Stimulated activated naive B cell treated with anti-CD40 and anti-IgM and Interleukin-4, amounts not matched to agents 10 μg/mL and 1 μg/mL and 100 μg/mL, for 72 hours (primary cell): ENCODE measurements at regions not wholly inside any gene's neighbourhood (a gene's known extent, or its start where the extent isn't known, plus 50 kb on each side); places are given as distances from the start of the nearest gene placed in this dataset.

Source experiments
- ATAC-seq, 2 donors: fragments of 150-1000 bp; cut with Tn5 transposase; replicated peaks; 2 replicates each; pipeline ENCODE4 v1.10.0; 2021; ENCODE audit warnings: moderate library complexity in 1 of 2
- DNase-seq: peaks from one replicate; pipeline ENCODE4 v3.0.0; 2021
- H3K27ac Mint-ChIP-seq: one replicate; pipeline ENCODE4 v1.8.0; 2022; ENCODE audit warnings: mild to moderate bottlenecking, mixed read lengths
- H3K27me3 Mint-ChIP-seq, 2 donors: one replicate each; pipeline ENCODE4 v1.8.0; 2022; ENCODE audit warnings: mixed read lengths in 2 of 2
- H3K36me3 Mint-ChIP-seq, 2 donors: one replicate each; pipeline ENCODE4 v1.8.0; 2022; ENCODE audit warnings: mixed read lengths in 2 of 2, mild to moderate bottlenecking in 1 of 2
- H3K4me1 Mint-ChIP-seq, 2 donors: one replicate each; pipeline ENCODE4 v1.8.0; 2022; ENCODE audit warnings: mixed read lengths in 2 of 2, mild to moderate bottlenecking in 1 of 2
- H3K4me3 Mint-ChIP-seq, 2 donors: one replicate each; pipeline ENCODE4 v1.8.0; 2022; ENCODE audit warnings: mild to moderate bottlenecking in 2 of 2, mixed read lengths in 2 of 2, moderate library complexity in 1 of 2
- H3K9me3 Mint-ChIP-seq, 2 donors: one replicate each; pipeline ENCODE4 v1.8.0; 2022; ENCODE audit warnings: mixed read lengths in 2 of 2, mild to moderate bottlenecking in 1 of 2

GRCh38 chr6:105769197-105769596 lies 316.9 kb upstream of the PRDM1 start:
- no peaks in the 10 kb centered on the region for H3K36me3 Mint-ChIP-seq
- H3K27ac Mint-ChIP-seq, result no peak overlapping the region
- no peaks in the 10 kb centered on the region for H3K9me3 Mint-ChIP-seq
- no peak for ATAC-seq
- no peak overlapping the region for H3K4me3 Mint-ChIP-seq
- DNase-seq, result no peak
- H3K27me3 Mint-ChIP-seq, result peaks cover 0 to 6% of the 10 kb centered on the region in 2 donors
- no peaks in the 10 kb centered on the region for H3K4me1 Mint-ChIP-seq

- Mint-ChIP-seq H3K4me3 (no peak overlapping the region), H3K4me1 (no peaks in the 10 kb centered on the region), H3K36me3 (no peaks in the 10 kb centered on the region), H3K27me3 (peaks cover 5 to 6% of the 10 kb centered on the region in 2 donors), H3K27ac (no peak overlapping the region), H3K9me3 (peaks cover 0 to 1% of the 10 kb centered on the region in 2 donors)
- ATAC-seq (no peak), DNase-seq (no peak)
Observed at GRCh38 chr6:105767541-105767940, 318.6 kb upstream of the PRDM1 start.

GRCh38 chr6:105765239-105765638 lies 320.9 kb upstream of the PRDM1 start:
- DNase-seq (no peak), ATAC-seq (no peak)
- H3K27ac Mint-ChIP-seq, result no peak overlapping the region
- H3K4me3 Mint-ChIP-seq, result no peak overlapping the region
- H3K27me3 Mint-ChIP-seq, result peaks cover 5 to 8% of the 10 kb centered on the region in 2 donors
- no peaks in the 10 kb centered on the region for H3K36me3 Mint-ChIP-seq
- peaks cover 0 to 1% of the 10 kb centered on the region in 2 donors for H3K9me3 Mint-ChIP-seq
- H3K4me1 Mint-ChIP-seq, result no peaks in the 10 kb centered on the region

- no peak overlapping the region for H3K4me3 Mint-ChIP-seq
- ATAC-seq, result no peak
Observed at GRCh38 chr6:105764315-105764714, 321.8 kb upstream of the PRDM1 start.

GRCh38 chr6:105763866-105764265 lies 322.3 kb upstream of the PRDM1 start:
- Mint-ChIP-seq H3K27me3 (peaks cover 10 to 13% of the 10 kb centered on the region in 2 donors), H3K4me3 (no peak overlapping the region), H3K9me3 (peaks cover 0 to 1% of the 10 kb centered on the region in 2 donors), H3K36me3 (no peaks in the 10 kb centered on the region), H3K27ac (no peak overlapping the region), H3K4me1 (no peaks in the 10 kb centered on the region)
- ATAC-seq, result no peak
- DNase-seq, result no peak

More at GRCh38 chr6:105764315-105764714, 321.8 kb upstream of the PRDM1 start:
- peaks cover 0 to 1% of the 10 kb centered on the region in 2 donors for H3K9me3 Mint-ChIP-seq
- H3K4me1 Mint-ChIP-seq, result no peaks in the 10 kb centered on the region
- peaks cover 10 to 13% of the 10 kb centered on the region in 2 donors for H3K27me3 Mint-ChIP-seq
- no peak for DNase-seq
- no peak overlapping the region for H3K27ac Mint-ChIP-seq
- H3K36me3 Mint-ChIP-seq, result no peaks in the 10 kb centered on the region

- Mint-ChIP-seq H3K36me3 (peaks cover 0 to 1% of the 10 kb centered on the region in 2 donors), H3K27ac (no peak overlapping the region), H3K4me1 (peaks cover 8 to 11% of the 10 kb centered on the region in 2 donors), H3K4me3 (no peak overlapping the region), H3K9me3 (peaks cover 0 to 4% of the 10 kb centered on the region in 2 donors), H3K27me3 (peaks cover 16 to 20% of the 10 kb centered on the region in 2 donors)
- DNase-seq, result no peak
- ATAC-seq, result no peak
Observed at GRCh38 chr6:105760746-105761145, 325.4 kb upstream of the PRDM1 start.

- Mint-ChIP-seq H3K27ac (no peak overlapping the region), H3K4me3 (no peak overlapping the region), H3K9me3 (peaks cover 0 to 4% of the 10 kb centered on the region in 2 donors), H3K27me3 (peaks cover 16 to 19% of the 10 kb centered on the region in 2 donors), H3K36me3 (peaks cover 0 to 1% of the 10 kb centered on the region in 2 donors), H3K4me1 (peaks cover 8 to 11% of the 10 kb centered on the region in 2 donors)
- DNase-seq (no peak), ATAC-seq (no peak)
Observed at GRCh38 chr6:105759946-105760345, 326.2 kb upstream of the PRDM1 start.

- no peak overlapping the region for H3K27ac Mint-ChIP-seq
- peaks cover 0 to 1% of the 10 kb centered on the region in 2 donors for H3K36me3 Mint-ChIP-seq
- no peak overlapping the region for H3K4me3 Mint-ChIP-seq
- peaks cover 0 to 4% of the 10 kb centered on the region in 2 donors for H3K9me3 Mint-ChIP-seq
- ATAC-seq (no peak), DNase-seq (no peak)
- peaks cover 8 to 11% of the 10 kb centered on the region in 2 donors for H3K4me1 Mint-ChIP-seq
- peaks cover 16% of the 10 kb centered on the region in 2 donors for H3K27me3 Mint-ChIP-seq
Observed at GRCh38 chr6:105759015-105759414, 327.1 kb upstream of the PRDM1 start.

GRCh38 chr6:105757512-105758200 lies 328.5 kb upstream of the PRDM1 start:
- Mint-ChIP-seq H3K4me1 (peaks cover 8 to 11% of the 10 kb centered on the region in 2 donors), H3K27me3 (peaks cover 11 to 16% of the 10 kb centered on the region in 2 donors), H3K27ac (peak overlapping the region; percentile 37), H3K9me3 (peaks cover under 1 to 2% of the 10 kb centered on the region in 2 donors), H3K4me3 (no peak overlapping the region), H3K36me3 (peaks cover 0 to 1% of the 10 kb centered on the region in 2 donors)
- DNase-seq, result no peak
- ATAC-seq, result peak; percentile 92 to 93

GRCh38 chr6:105755885-105756284 lies 330.3 kb upstream of the PRDM1 start:
- no peak for DNase-seq
- ATAC-seq, result no peak
- H3K27ac Mint-ChIP-seq, result no peak overlapping the region
- H3K4me3 Mint-ChIP-seq, result no peak overlapping the region
- H3K4me1 Mint-ChIP-seq, result peaks cover 8 to 11% of the 10 kb centered on the region in 2 donors
- H3K27me3 Mint-ChIP-seq, result peaks cover 11 to 21% of the 10 kb centered on the region in 2 donors
- peaks cover 0 to 3% of the 10 kb centered on the region in 2 donors for H3K36me3 Mint-ChIP-seq
- peaks cover 2 to 4% of the 10 kb centered on the region in 2 donors for H3K9me3 Mint-ChIP-seq

GRCh38 chr6:105753620-105754211 lies 332.4 kb upstream of the PRDM1 start:
- ATAC-seq, result no peak

GRCh38 chr6:105753207-105753606 lies 332.9 kb upstream of the PRDM1 start:
- peaks cover 2 to 4% of the 10 kb centered on the region in 2 donors for H3K9me3 Mint-ChIP-seq
- H3K4me1 Mint-ChIP-seq, result peaks cover 12 to 16% of the 10 kb centered on the region in 2 donors
- no peak for ATAC-seq

More at GRCh38 chr6:105753620-105754211, 332.4 kb upstream of the PRDM1 start:
- peaks cover 0 to 3% of the 10 kb centered on the region in 2 donors for H3K36me3 Mint-ChIP-seq
- peaks cover 5 to 13% of the 10 kb centered on the region in 2 donors for H3K27me3 Mint-ChIP-seq
- H3K4me3 Mint-ChIP-seq, result no peak overlapping the region
- H3K9me3 Mint-ChIP-seq, result peaks cover 2 to 4% of the 10 kb centered on the region in 2 donors
- H3K27ac Mint-ChIP-seq, result peak overlapping the region; percentile 22
- H3K4me1 Mint-ChIP-seq, result peaks cover 9 to 13% of the 10 kb centered on the region in 2 donors
- no peak for DNase-seq

GRCh38 chr6:105750089-105750488 lies 336.0 kb upstream of the PRDM1 start:
- H3K36me3 Mint-ChIP-seq, result peaks cover 0 to 2% of the 10 kb centered on the region in 2 donors
- peaks cover 5% of the 10 kb centered on the region in 2 donors for H3K4me1 Mint-ChIP-seq
- H3K9me3 Mint-ChIP-seq, result peaks cover 0 to 4% of the 10 kb centered on the region in 2 donors
- DNase-seq (no peak), ATAC-seq (no peak)
- H3K27ac Mint-ChIP-seq, result no peak overlapping the region
- H3K4me3 Mint-ChIP-seq, result no peak overlapping the region
- H3K27me3 Mint-ChIP-seq, result peaks cover 0 to 5% of the 10 kb centered on the region in 2 donors

More at GRCh38 chr6:105753207-105753606, 332.9 kb upstream of the PRDM1 start:
- Mint-ChIP-seq H3K36me3 (peaks cover 0 to 3% of the 10 kb centered on the region in 2 donors), H3K27me3 (peaks cover 5 to 13% of the 10 kb centered on the region in 2 donors), H3K27ac (no peak overlapping the region), H3K4me3 (no peak overlapping the region)
- DNase-seq, result no peak

- ATAC-seq (peak in 1 of 2 donors; percentile 18), DNase-seq (no peak)
- no peak overlapping the region for H3K27ac Mint-ChIP-seq
- no peak overlapping the region for H3K4me3 Mint-ChIP-seq
- H3K4me1 Mint-ChIP-seq, result peaks cover 5% of the 10 kb centered on the region in 2 donors
- peaks cover 0 to 2% of the 10 kb centered on the region in 2 donors for H3K36me3 Mint-ChIP-seq
- H3K27me3 Mint-ChIP-seq, result peaks cover 0 to 10% of the 10 kb centered on the region in 2 donors
- H3K9me3 Mint-ChIP-seq, result peaks cover 0 to 4% of the 10 kb centered on the region in 2 donors
Observed at GRCh38 chr6:105748737-105749161, 337.4 kb upstream of the PRDM1 start.
